GM18867 (cell line): ENCODE measurements at regions not wholly inside any gene's neighbourhood (a gene's known extent, or its start where the extent isn't known, plus 50 kb on each side); places are given as distances from the start of the nearest gene placed in this dataset.

ENCODE experiments used
- ATAC-seq: cut with Tn5 transposase; IDR thresholded peaks from one replicate; pipeline ENCODE4 v1.9.1; 2021; ENCODE audit warnings: mild to moderate bottlenecking, moderate library complexity; ENCODE audit not compliant: unreplicated experiment

DNA sequence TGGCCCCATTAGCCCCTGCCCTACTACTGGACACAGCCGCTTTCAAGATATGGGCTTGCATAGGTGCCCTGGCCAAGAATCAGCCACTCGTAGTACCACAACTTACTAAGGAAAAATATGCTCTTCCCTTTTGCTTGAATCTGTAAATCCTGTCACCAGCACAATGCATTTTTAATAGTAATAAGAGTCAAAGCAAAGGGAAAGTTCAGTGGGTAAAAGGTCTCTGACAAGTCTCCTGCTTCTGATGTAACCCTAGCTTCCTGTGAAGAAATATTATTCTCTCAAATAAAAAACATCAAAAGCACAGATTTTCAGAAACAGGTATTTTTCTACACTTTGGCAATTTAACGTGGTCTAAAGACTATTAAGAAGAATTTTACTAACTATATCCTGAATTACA is 373.8 kb downstream of the GJA1 start:
- ATAC-seq = no peak

DNA sequence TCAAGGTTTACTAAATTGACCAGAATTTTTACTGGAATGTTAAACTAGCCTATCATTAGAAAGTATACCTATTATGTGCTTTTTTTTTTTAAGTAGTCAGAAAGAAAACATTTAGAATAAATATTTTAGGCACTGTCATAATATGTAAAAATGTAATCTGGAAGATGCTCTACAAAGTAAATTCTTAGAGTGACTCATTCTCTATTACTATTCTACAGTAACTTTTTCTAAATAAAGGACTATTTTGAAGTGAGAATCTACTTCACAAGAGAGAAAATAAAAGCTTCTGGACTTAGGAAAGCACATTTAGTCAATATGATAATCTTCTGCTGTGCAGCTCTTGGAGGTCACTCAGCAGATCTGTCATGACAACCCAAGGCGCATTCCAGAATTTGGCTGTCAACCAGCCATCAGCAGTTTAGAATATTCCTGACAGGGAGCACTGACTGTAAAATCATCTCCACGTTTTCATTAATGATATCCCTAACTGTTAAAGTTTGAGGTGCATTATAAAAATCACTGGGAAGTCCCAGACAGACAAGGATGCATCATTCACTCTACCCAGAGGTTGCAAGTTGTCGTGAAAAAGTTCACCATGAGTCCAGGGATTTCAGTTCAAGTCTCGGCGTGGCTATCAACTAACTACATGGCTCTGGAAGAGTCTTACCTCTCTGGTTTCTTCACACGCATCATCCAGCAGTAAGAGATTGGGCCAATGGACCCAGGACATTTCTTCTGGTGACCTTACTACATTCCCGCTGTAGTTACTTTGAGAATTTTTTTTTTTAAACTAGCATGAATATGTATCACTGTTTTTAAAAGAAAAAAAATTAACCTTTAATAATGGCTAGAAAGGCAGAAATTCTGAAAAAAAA is 374.9 kb downstream of the GJA1 start:
- no peak for ATAC-seq

DNA sequence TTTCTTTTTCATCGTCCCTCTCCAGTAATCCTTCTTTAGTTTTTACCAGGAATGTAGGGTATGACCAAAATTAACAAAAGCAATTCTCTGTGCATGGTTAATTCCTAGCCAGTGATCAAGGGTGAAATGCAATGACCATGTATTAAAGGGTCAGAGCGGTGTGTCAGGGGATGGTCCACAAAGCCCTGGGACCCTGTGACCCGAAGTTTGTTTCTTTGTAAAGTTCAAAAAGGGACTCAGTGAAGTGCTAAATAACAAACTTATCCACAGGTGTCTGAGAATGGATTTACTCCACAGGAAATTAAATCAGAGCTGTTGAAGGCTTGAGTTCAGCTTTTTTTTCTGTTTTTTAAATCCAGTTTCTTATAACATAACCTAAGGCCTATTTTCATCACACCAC is 375.7 kb downstream of the GJA1 start:
- ATAC-seq = no peak

DNA sequence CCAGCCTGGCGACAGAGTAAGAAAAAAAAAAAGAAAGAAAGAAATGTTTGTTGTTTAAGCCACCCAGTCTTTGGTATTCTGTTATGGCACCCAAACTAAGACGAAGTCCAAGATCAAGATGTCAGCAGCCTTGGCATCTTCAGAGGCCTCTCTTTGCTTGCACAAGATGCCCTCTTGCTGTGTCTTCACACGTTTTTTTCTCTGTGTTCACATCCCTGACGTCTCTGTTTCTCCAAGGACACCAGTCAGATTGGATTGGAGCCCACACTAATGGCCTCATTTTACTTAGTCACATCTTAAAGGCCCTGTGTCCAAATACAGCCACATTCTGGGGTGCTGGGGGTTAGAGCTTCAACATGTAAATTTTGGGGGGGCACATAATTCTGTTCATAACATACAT is 380.9 kb downstream of the GJA1 start:
- no peak for ATAC-seq

DNA sequence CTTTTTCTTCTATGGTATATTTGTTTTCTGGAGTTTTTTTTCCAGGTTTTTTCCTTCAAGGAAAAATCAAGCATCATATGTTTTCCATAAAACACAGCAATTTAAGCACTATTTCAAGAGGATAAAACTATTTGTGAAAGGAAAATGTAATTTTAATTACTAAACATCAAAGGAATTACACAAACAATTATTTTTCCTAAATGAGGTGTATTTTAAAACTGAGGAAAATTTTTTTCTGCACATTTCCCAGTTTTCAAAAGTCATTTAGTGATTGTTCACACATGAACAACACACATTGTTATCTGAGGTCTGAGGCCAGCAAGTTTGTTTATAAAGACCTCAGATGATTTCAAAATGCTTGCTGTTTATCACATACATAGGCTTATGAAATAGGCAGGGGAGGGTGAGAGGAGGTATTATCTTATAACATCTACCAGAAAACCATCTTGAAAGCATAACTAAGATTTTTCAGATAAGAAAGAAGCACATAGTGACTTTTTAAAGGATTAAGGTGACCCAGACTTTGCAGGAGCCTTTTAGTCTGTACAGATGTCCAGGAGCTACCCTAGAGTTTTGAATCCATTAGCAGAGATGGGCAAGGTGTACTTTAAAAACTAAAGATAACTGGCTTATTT is 381.6 kb downstream of the GJA1 start:
- ATAC-seq = no peak

DNA sequence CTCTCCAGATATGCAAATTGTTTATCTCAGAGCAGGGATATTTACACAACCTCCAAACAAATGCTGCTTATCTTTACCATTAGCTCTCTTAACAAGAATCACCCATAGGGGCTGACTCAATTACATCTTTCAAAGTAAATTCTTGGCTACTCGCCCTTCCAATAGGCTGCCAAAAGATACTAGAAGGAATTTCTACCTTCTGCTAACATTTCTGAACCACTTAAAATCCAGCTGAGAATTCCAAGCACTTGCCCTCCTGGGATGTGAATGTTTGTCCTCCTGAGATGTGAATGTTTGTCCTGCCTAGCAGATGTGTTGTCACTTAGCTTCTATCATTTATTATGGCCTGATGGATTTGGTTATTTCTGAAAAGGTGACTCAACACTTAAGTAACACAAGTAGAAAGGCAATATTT is 388.0 kb downstream of the GJA1 start:
- no peak for ATAC-seq

DNA sequence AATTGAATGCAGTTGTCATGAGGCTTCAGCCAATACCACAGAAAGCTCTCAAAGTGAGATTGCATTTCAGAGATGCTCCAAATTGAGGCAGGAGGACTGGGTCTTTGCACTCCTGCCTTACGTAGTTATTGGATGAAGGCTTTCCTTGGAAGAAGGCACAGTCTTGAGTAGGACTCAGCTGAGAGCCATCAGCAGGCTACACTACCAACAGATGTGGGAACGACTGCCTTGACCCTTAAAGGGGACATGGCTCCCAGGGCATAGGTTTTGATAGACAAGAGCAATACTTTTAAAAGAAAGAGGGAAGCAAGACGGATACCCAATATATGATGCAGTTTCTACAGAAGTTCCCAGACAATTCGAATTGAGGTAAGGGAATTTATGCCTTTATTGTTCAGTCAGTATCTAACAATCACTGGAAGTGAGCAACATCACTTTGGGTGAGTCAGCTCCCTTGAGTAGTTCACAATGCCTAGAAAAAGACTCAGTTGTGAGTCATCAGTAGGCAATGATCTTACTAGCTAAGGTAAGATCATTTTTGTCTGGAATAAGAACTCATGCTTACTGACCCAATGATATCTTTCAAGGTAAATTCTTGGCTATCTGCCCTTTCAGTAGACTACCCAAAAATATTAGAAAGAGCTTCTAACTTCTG is 390.8 kb downstream of the GJA1 start:
- ATAC-seq = no peak

DNA sequence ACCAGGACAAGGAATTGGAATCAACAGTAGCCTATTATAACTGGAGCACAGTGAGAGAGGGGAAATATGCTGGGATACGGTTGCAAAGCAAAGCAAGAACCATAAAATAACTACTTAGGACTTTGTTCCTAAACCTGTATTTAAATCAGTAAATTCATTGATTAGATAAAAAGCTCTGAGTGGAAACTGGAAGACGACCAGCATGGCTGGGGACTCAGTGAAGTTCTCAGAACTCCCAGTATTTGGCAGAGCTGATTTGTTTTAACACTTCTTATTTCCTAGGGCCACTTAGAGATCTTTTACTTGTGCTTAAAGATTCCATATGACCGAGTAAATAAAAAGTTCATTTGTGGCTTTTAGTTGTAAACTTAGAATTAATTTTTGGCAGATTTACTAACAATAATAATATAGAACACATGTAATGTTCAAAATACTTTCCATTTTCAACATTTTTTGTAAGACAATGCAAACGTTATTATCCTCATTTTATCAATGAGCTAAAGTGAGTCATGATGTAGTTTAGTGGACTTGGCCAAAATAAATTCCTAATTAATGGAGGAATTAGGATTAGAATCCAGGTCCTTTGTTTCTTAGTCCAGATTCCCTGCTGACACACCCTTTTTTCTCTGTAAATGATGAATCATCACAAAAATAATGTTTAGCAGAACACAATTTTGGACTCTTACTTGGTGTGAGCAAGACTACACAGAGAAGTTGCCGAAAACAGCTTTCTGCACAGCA is 392.9 kb downstream of the GJA1 start:
- no peak for ATAC-seq

DNA sequence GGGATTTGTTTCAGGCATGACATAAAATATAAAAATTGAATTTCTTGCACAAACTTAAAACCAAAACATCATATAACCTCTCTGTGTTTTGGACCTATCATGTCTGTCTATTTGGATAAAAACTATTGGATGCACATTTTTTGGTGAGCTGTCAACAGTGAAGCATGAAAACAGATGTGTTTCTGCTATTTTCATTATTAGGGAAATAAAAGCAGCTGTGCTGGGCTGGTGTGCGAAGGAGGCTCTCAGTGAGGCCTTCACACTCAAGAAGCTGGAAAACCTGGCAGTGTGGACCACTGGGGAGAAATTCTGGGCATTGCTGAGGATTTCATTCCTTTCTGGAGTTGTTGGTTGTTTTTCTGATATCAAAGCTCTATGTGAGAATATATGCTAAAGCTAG is 395.3 kb downstream of the GJA1 start:
- no peak for ATAC-seq

DNA sequence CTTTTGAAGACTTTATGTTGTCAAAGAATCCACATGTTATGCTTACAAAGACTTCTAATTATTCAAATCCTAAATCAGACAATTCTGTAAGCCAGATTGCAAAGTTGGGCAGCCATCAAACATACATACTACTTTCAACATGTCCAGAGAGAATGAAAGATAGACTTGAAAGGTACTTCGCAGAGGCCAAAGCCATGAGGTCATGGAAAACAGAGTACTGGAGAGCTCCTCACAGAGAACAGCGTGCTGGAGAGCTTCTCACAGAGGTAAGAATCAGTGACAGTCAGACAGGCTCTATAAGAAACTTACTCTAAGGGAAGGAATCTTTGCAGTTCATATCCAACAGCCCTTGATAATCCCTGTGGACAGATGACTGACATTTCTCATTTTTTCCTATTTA is 400.2 kb downstream of the GJA1 start:
- no peak for ATAC-seq

DNA sequence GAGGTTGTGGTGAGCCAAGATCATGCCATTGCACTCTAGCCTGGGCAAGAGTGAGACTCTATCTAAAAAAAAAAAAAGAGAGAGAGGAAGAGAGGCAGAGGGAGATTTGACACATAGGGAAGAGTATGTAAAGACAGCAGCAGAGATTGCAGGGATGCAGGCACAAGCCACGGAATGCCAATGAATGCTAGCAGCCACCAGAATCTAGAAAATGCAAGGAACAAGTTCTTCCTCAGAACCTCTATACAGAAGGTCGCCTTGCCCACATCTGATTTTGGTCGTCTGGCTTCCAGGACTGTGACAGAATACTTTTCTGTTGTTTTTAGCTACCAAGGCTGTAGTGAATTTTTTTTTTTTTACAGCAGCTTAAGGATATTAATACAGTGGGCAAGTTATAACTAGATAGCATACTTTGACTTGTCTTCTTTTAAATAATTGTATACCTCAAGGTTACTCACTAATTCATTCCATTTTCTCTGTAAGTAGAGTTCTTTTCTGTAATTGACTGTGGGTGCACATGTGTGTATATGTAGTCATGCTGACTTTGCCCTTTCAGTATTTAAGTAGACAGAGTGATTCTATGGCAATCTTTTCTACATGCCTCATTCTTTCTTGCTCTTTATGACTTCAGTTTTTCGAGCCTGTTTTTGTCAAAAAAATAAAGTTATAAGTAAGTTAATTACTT is 402.2 kb downstream of the GJA1 start:
- ATAC-seq = no peak

DNA sequence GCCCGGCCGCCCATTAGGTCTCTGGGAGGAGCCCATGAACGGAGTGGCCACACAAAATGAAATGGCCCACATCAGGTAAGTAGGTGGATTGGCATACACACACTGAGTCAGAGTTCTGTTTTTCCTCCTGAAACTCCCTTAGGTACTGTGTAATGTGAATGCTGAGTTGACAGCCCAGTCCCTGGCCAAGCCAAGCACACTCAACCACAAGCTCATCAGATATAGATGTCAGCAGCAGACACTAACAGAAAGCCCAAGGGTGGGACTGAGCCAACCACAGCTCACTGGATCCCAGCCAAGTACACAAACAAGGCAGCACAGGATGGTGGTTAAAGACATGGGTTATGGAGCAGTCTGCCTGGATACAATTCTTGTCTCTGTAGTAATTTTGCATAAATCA is 403.4 kb downstream of the GJA1 start:
- no peak for ATAC-seq

DNA sequence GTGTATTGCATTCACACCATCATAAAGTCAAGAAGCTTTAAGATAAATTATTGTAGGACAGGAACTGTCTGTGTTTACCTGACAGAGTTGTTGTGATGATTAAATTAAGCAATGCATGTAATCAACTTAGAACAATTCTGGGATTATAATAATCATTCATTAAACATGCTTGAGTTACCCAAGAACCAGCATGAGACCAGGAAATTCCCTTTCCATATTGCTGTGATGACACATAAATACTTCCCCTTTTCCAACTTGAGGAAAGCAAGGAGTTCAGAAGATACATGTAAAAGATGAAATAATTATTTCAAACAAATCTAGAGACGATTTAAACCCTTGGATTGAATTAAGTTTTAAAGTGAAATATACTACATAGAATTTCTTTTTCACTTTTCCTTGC is 404.4 kb downstream of the GJA1 start:
- no peak for ATAC-seq

DNA sequence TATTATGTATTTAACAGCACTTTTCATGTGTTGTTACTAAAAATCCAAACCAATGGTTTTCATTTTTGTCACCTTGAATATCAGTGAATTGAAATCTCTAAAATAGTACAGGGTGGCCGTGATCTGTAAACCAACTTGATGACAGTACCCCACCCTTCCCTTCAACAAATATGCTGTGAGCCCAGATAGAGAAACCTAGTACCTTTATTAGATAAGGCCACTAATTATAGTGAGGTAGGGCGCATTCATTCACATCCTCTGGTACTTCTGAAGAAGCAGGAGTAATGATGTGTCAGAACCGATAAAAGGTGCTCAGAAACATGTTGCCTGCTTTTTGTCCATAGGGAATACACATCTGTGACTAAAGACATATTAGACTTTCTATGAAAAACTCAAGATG is 409.5 kb downstream of the GJA1 start:
- no peak for ATAC-seq

DNA sequence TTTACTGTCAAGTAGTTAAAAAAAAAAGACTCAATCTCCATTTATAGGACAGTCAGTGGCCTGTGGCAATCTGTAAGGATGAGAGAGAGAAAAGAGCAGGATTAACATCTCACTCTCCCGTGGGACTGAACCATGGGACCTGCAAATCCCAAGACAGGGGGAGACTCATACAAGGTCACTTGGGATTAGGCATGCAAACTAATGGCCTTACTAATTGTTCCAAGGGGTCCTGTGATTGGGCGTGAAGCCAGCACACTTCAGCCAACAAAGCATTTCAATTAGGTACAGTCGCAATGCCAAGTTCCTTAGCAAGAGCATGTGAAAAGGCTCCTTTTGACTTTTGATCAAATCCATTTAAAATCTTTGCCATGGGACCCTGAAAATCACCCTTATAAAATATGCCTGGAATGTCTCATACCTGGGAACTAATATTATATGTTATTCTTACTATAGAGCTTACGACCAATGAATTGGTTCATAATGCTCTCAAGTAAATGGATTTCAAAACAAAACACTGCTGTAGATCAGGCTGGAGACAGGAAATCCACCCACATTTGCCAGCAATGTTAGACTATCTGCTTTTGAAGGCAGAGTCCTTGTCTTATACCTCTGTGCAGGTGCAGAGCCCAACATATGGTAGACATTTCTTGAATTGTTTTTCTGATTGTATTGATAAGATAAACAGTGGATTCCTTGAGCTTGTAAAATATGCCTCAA is 412.5 kb downstream of the GJA1 start:
- no peak for ATAC-seq

DNA sequence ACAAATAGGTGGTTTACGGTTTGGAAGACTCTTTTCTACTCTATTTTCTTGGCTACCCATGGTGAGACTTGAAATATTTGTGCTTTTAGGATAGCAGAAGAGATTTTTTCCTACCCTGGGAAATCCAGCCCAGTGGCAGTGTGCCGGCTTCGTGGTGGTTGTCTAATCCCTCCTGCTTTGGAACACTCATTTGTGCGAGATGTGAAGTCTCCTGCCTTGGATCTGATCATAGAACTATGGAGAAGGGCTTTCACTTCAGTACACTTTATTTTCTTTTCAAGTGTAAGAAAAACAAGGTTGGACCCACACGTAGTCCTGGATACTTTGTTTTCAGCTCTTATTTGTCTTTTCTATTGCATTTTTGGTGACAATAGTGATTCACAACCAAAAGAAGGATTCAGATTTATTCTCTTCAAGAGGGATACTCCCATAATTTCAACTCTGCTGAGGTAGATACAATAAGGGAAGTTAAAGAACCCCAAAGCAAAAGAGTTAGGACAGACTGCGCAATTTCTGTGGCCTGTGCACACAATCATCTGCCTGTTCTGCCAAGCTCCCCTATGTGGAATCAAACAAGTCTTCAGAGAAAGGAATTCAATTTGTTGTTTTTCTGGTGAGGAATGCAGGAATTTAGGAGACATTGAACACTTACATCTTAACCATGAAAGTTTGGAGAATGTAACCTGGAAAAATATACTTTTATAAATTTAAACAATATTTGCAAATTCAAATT is 413.2 kb downstream of the GJA1 start:
- no peak for ATAC-seq

DNA sequence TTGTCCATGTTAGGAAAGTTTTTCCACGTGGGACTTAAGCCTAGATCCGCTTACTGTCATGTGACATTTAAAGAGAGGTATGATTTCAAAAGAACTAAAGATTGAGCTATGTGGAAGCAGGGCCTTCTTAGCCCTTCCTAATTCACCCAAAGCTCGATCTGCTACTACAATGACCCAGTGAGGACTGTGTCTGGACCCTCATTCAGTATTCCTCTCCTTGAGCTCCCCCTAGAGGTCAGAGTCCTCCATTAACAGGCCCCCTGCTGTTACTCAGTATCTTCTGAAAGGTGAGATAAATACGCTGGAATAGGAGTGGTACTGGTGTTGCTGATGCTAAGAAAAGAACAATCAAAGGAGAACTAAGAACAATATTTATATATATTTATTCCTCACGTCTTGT is 414.0 kb downstream of the GJA1 start:
- peak; percentile 94 for ATAC-seq

DNA sequence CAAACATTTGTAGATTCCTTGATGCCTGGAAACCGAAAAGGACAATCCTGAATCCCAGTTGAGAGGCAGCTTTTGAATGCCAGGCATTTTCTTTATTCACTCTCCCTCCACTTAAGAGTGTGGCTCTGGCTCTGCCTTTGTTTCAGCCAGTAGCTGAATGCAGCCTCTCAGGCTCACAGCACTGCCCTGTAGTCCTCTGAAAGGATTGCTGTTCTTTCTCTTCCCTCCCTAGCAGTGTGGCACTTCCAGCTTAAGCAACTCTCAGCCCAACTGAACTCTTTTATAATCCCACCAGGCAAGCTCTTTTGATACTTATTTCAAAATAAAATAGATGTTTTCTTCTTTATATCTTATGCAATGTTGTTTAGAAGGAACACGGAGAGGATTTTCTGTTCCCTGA is 415.6 kb downstream of the GJA1 start:
- no peak for ATAC-seq

DNA sequence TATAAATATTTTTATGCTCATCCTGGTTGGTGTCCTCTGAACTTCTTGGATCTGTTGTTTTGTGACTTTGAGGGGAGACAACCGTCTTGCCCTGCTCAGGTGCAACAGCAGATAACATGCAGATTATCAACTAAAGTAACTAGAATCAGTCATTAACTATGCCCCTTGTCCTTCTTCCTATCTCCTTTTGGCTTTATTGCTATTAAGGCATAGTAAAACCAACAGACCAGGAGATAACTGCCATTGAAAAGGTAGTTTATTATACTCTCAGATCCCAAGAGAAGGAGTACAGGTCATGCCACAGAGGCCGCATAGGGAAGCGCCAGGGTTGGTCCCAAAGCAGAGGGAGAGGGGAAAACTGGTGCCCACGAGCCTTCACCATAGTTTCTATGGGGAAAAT is 418.2 kb downstream of the GJA1 start:
- ATAC-seq = no peak

DNA sequence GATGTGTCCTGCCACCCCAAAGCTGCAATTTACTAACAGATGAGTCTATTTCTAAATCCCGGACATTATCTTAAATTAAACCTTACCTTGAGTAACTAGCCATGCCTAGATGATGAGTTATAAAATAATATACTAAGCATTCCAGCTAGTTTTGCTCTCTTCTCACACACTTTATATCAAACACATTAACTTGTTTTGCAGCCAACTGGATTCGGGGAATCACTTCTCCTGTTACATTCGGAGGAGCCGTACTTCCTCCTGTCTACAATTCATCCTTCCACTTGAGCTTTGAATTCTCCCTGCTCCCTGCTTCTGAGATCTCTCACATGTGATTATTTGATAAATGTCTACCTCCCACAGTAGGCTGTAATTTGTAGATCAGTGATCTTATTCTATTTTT is 420.1 kb downstream of the GJA1 start:
- ATAC-seq = no peak
